ENCODE measurements at regions not wholly inside any gene's neighbourhood (a gene's known extent, or its start where the extent isn't known, plus 50 kb on each side); places are given as distances from the start of the nearest gene placed in this dataset.
"Not testable (repeated sequence)": the region's sequence is repeated elsewhere in the genome, so short reads cannot be mapped to it uniquely, and the experiment has no call there.

- TF ChIP-seq CTCF (IDR thresholded peaks at IDR 0.05; ENCODE audit: insufficient read depth, low read depth, low read length, missing control alignments), result no peak
- H3K4me3 ChIP-seq (ENCODE audit: low read length), result no peak overlapping the region
- DNase-seq (ENCODE audit: low read depth), result no peak
Observed at GRCh38 chr3:104920512-104920911, 446.2 kb upstream of the ALCAM start.

DNA sequence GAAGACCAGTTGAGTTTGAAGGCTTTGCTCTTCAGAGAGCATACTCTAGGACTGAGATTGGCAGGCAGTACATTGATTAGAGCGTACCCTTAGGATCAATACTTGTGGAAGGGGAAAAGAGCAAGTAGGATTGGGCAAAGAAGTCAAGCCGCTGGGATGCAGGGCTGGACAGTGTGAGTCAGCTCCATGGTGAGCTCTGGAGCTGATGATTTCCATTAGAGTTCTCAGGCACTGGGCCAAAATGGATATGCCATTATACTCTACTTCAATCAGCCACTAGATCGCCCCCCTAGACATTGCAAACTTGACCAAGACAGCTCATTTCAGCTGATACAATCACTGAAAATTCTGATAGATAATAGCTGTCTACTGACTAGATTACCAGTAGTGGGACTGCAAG is 432.7 kb upstream of the ALCAM start:
- DNase-seq (ENCODE audit: low read depth), result no peak
- TF ChIP-seq CTCF (IDR thresholded peaks at IDR 0.05; ENCODE audit: insufficient read depth, low read depth, low read length, missing control alignments), result no peak
- no peak overlapping the region for H3K4me3 ChIP-seq (ENCODE audit: low read length)

DNA sequence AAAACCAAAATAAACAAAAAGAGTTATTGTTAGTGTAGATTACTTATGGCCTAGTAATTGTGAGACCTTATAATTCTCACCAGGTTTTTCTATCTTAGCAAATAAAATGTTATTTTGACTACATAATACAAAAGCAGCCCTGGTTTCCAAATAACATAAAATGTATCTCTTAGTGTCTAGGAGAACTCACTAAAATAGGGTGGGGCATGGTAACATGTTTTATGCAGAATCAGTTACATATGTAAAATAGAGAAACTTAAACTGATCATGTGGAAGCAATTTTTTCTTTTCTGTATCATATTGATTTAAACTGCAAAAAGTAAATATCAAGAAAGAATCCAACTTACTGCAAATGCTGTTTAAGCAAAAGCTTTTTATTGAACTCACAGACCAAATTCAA is 431.1 kb upstream of the ALCAM start:
- DNase-seq (ENCODE audit: low read depth), result no peak
- no peak for TF ChIP-seq CTCF (IDR thresholded peaks at IDR 0.05; ENCODE audit: insufficient read depth, low read depth, low read length, missing control alignments)
- no peak overlapping the region for H3K4me3 ChIP-seq (ENCODE audit: low read length)

DNA sequence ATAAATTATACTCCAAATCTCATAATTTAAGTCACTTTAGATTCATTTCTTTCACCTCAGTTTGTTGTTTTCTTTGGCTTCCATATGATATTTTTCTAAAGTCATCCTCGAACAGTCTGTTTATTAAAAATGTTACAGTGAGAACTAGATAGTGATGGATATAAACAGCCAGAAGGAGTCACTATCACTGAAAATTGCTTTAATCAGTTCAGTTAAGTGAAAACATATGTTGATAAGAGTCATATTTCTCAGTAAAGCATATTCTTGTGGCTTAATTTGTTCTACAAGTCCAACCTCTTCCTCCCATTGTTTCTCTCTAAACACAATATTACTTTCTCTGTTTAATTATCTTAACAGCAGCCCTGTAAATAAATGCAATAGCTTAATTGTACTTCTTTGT is 427.5 kb upstream of the ALCAM start:
- TF ChIP-seq CTCF (IDR thresholded peaks at IDR 0.05; ENCODE audit: insufficient read depth, low read depth, low read length, missing control alignments), result no peak
- no peak overlapping the region for H3K4me3 ChIP-seq (ENCODE audit: low read length)
- no peak for DNase-seq (ENCODE audit: low read depth)

DNA sequence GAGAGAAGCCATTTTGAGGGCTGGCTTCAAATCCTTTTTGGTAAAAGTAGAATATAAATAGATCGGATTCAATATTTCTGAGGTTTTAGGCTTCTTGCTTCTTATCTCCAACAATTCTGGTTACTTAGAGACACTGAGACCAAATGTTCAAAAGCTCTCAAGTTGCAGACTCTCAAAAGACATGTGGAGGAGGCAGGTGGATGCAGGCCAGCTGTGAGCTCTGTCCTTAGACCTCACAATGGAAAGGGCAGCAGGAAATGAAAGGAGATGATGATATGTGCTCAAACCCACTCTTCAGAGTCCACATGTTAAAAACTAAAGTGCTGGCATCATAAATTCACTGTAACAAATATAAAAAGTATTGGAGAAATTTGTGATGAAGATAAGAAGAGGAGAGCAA is 424.9 kb upstream of the ALCAM start:
- no peak overlapping the region for H3K4me3 ChIP-seq (ENCODE audit: low read length)
- no peak for TF ChIP-seq CTCF (IDR thresholded peaks at IDR 0.05; ENCODE audit: insufficient read depth, low read depth, low read length, missing control alignments)
- DNase-seq (ENCODE audit: low read depth), result no peak

GRCh38 chr3:104943974-104944373 is 422.7 kb upstream of the ALCAM start:
- no peak for TF ChIP-seq CTCF (IDR thresholded peaks at IDR 0.05; ENCODE audit: insufficient read depth, low read depth, low read length, missing control alignments)
- H3K4me3 ChIP-seq (ENCODE audit: low read length), result no peak overlapping the region
- DNase-seq (ENCODE audit: low read depth), result peak; percentile 22

GRCh38 chr3:104947943-104948342 is 418.8 kb upstream of the ALCAM start:
- no peak overlapping the region for H3K4me3 ChIP-seq (ENCODE audit: low read length)
- TF ChIP-seq CTCF (IDR thresholded peaks at IDR 0.05; ENCODE audit: insufficient read depth, low read depth, low read length, missing control alignments), result no peak
- no peak for DNase-seq (ENCODE audit: low read depth)

DNA sequence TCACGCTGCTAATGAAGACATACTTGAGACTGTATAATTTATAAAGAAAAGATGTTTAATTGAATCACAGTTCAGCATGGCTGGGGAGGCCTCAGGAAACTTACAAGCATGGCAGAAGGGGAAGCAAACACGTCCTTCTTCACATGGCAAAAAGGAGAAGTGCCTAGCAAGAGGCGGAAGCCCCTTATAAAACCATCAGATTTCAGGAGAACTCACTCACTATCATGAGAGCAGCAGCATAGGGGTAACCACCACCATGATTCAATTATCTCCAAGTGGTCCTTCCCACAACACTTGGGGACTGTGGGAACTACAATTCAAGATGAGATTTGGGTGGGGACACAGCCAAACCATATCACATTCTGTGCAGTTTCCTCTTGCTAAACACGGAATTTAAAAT is 416.9 kb upstream of the ALCAM start:
- not testable (repeated sequence) for DNase-seq (ENCODE audit: low read depth); H3K4me3 ChIP-seq (ENCODE audit: low read length)
